NCI-H345 treated with DMSO at 0.1 percent for 48 hours (cell line): ENCODE measurements at regions not wholly inside any gene's neighbourhood (a gene's known extent, or its start where the extent isn't known, plus 50 kb on each side); places are given as distances from the start of the nearest gene placed in this dataset.
A peak's percentile ranks its signal among the peaks of the same experiment; 100 is the strongest.
"Not testable (repeated sequence)": the region's sequence is repeated elsewhere in the genome, so short reads cannot be mapped to it uniquely, and the experiment has no call there.

ENCODE experiments used
- DNase-seq: peaks from one replicate; lab custom pipeline; 2025; ENCODE audit not compliant: unreplicated experiment; lab: John Stamatoyannopoulos, UW

DNA sequence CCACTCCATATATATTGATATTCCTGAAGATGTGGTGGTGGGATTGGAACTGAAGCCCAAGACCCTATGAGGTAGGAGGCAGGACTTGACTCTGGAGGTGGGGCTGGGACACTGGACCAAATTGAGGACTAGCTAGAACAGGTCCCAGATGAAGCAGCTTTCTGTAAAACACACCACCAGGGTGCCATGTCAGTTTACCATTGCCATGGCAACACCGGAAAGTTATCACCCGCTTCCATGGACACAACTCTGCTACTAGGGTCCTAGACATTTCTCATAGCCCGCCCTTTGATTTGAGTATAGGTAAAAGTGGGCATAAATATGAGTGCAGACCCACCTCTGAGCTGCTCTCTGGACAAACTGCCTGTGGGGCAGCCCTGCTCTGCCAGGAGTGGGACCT is 490.5 kb upstream of the PFKP start:
- DNase-seq, result no peak

DNA sequence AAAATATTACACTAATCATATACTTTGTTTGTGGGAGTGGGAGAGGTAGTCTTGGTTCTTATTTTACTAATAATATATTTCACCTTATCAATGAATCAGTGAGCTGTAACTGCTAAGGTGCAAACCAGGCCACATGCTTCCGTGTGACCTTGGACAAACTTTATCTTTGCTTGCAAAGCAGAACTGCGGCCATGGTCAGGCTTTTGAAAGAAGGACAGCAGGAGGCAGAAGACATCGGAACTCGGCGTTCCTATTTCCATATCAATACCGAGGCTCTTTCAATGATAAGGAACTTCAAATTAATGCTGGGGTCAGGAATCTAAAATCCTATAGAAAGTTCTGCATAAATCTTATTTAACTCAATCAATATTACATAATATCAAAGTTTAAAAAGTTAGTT is 491.9 kb upstream of the PFKP start:
- no peak for DNase-seq

DNA sequence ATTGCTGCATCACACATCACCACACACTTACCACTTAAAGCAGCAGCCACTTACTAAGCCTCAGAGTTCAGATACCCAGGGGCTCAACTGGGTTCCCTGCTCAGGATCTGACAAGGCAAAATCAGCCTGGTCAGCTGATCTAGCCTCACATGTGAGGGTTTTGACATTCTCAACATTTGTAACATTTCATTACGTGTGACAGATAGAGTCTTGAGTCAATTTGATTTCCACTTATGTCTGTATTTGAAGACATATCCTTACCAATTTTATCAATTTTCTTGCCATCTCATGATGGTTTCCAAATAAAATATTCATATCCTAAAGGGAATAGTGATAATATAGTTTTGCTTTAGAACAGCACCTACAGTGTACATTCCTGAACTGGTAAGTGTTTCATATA is 494.7 kb upstream of the PFKP start:
- DNase-seq, result no peak

DNA sequence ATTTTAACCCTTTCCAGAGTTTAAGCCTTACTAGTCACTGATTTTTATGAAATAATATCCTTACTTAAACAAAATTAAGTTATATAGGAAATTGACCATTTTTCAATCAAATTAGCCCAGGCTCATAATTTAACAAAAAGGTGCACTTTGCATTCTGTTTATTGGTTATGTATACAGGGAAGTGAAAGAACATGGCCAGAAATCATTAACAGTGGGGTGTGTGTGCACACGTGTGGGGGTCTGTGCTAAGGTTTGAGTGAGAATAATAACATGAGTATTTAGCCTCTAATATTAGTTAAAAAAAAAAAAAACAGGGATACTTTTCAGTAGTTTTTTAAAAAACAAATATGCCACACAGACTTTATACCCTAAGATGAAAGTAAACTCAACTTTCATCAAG is 510.5 kb upstream of the PFKP start:
- no peak for DNase-seq

DNA sequence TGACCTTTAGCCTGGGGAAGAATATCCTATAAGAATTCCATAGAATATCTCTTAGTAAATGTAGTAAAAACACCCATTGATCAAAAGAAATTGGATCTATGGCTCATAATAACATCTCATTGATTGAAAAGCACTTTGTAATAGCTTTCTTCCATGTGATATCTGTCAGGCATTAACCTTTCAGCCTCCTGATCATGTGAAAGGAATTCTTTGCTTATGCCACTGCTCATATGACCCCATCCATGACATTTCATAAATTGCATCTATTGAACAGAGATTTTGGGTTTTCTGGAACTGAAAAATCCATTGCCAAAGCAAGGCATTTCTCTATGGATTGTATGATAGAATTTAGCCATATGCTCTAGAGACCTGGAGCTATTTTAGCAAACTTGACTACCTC is 519.3 kb upstream of the PFKP start:
- no peak for DNase-seq

DNA sequence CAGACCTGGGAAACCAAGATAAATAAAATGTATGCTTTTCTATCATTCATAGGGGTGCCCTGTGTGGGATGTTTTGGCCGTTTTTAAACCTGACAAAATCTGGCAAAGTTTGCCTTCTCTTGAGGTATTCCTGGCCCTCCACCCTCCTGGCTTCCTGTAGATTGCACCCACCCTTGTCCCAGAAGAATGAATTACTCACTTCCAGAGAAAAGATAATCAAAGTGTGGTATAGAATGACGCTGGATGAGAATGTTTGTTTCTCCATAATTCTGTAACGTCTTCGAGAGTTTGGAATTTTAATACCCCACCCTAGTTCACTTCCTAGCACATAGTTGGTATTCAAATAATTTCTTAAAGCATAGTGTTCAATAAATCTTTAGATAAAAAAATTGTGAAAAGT is 519.7 kb upstream of the PFKP start:
- no peak for DNase-seq

DNA sequence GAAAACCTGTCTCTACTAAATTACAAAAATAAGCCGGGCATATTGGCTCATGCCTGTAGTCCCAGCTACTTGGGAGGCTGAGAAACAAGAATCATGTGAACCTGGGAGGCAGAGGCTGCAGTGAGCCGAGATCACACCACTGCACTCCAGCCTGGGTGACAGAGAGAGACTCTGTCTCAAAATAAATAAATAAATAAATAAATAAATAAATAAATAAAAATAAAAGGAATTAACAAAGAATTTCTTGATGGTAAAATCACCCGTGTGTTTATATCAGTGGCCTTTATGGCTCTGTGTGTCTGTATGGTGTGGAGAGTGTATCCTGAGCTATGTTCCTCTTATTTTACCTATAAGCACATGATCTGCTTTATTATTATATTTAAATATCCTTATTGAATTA is 520.5 kb upstream of the PFKP start:
- DNase-seq, result not testable (repeated sequence)

DNA sequence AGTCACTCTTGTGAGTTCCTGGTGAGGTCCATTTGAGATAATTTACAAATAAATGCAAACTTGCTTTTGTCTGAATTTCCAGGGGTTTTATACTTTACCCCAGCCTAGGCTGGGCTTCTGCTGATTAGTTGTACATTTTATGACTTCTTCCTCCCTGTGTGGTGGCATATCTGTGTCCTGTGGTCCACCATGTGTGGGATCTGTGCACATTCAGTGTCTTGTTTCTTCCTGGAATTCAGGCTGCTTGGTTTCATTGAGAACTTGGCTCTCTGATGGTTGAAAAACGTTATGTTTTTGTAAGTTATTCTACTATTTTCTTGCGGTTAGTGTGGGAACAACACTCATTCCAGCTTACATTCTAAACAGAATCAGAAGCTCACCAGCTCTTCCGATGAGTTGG is 523.4 kb upstream of the PFKP start:
- no peak for DNase-seq

DNA sequence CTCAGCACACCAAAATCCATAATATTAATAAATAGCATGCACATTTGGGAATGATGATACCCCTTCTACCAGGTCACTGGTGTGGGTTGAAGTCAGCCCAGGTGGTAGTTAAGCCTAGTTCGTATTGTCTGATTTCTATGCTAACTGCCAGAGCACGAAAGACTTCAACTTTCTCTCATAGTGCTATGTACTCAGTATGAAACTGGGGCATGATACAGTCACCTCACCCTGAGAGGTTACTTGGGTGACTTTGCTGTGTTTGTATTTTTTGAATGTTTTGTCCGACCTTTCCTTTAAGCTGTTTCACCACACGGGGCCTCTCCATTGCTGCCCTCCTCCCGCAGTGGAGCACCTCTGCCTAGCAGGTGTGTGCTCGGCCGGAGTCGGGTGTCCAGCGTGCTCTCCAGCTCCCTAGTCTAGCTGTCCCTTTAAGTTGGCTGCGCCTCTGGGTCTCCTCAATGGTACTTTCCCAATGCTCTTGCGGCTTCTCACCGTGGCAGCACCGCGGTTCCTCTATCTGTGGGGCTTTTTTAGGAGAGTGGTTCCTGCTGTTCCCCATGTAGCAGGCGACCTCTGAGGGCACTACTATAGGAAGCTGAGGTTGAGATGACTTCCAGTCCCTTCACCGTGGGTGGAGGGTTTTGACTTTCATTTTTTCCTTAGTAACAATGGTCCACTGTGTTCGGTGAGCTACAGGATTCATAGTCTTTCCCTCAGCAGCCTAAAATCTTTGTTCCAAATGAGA is 524.0 kb upstream of the PFKP start:
- no peak for DNase-seq

DNA sequence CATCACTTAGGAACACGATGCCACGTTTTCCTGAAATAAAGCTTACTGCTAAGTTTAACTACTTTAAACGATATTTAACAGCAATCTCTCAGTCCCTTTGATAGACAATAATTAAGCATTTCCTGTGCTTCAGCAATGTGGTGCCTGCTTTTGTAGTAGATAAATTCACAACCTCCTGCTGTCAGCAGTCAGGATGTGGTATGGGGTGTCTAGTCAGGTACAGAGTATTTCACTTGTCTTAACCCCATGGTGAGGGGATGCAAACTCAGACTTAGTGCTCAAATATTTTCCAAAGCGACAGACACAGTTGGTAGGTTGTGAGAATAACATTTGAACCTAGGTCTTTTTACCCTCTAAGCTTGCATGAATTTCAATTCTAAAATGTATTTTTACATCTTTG is 526.2 kb upstream of the PFKP start:
- DNase-seq, result no peak

DNA sequence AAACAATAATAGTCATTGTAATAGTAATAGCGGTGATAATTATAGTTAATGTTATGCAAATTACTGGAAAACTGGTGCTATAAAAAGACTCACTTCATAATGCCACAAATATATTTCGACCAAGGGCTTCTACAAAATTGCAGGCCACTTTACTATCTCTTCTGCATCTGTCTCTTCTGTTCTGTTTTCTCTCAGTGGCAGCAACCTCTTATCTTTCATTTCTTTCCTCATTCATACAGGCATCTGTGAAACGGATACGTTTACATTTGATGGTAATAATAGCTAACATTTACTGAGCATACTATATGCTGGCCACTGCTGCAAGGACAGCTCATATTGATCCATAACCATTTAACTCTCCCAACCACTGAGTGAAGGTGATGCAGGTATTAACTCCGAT is 537.4 kb upstream of the PFKP start:
- no peak for DNase-seq

DNA sequence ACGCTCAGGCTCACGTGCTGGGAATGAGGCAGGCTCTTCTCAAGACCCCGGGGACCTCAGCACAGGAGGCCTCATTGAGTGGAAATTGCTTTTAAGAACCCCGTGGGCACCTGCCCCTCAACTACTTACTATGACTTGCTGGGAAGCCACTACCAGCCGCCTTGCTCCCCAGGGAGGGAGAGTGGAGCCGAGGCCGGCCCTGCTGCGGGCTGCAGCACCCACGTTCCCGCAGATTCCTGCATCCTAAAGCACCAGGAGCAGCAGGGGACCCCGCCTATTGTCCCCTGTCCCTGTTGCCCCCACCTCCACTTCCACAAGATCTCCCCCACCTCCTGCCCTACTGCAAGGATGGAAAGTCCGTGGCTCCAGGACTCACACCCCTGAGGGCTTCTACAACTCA is 541.6 kb upstream of the PFKP start:
- no peak for DNase-seq

DNA sequence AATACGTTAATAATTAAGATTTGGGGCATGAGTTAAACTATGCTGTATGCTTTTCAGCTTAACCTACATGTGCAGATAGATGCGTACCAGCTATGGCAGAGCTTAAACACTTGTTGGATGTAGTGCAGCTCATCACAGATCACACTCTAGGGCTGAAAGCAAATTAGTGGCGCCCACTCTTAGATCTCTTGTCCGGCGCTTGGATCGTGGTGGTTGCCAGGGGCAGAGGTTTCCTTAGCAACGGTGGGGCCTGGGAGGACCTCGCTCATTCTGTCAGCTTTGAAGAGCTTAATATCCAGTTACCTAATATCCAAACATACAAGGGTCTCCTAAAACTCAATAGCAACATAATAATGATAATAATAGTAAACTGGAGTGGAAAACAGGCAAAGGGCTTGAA is 548.2 kb upstream of the PFKP start:
- no peak for DNase-seq

DNA sequence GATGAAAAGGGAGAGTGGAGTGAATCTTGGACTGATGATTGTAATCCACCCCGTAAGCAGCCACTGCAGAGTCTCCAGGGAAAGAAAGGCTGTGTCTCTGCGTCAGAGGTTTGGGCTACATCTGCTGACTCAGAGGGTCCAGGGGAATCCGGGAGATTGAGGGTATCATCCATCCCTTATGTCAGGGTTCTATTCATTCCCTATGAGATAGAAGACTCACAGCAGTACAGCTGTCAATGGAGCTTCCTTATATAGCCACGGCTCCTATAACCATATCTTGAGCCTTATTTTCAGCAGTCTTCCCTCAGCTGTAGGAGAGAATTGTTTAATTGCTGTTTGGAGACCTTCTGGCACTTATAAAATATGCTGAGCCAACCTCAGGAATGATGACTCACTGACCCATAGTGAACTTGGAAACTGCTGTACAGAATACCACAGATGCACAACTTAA is 558.2 kb upstream of the PFKP start:
- no peak for DNase-seq

DNA sequence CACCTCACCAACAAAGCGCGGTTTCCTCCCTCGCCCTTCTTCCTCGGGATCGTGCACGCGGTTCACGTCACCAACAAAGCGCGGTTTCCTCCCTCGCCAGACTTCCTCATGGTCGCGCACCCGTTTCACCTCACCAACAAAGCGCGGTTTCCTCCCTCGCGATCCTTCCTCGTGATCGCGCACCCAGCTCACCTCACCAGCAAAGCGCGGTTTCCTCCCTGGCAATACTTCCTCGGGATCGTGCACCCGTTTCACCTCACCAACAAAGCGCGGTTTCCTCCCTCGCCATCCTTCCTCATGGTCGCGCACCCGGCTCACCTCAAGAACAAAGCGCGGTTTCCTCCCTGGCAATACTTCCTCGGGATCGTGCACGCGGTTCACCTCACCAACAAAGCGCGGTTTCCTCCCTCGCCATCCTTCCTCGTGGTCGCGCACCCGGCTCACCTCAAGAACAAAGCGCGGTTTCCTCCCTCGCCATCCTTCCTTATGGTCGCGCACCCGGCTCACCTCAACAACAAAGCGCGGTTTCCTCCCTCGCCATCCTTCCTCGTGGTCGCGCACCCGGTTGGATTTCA is 565.9 kb upstream of the PFKP start:
- not testable (repeated sequence) for DNase-seq

DNA sequence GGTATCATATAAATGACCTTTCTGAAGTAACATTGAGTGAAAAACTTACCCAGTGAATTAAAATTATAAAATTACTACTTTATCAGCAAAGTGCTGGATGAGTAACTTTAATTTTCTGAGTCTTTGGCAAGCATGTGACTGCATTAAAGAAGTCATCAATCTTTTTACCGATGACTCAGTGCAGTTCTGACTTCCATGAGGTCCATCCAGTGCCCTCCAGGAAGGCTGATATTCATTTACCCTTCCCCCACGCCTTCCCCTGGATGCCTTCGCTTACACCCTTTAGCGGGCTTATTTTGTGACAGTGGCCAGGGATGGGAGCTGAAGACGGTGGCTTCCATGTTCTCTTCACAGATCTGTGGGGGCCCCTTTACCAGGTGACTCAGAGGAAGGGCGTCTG is 572.9 kb upstream of the PFKP start:
- no peak for DNase-seq

DNA sequence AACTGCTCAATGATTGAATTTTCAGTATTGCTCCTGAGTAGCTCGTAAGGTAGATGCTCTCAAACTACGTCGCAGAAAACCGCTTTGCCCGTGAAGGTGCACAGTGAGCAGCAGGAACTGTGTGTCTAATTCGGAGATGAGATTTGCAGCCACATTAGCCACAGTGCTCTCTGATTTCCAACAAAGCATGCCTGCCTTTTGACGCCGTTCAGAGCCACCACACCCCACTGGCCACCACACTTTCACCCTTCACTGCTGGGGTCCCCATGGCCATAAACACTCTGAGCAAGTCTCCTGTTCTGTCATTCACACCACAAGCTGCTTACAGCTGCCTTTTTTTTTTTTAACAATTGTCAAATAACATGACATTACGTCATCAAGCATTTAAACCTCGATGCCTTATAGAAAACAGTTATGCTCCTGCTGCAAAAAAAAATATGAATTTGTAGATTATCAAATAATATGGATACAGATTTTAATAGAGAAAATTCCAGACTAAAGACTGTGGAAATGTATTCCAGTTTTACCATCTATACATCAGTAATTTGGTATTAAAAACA is 578.8 kb upstream of the PFKP start:
- no peak for DNase-seq

DNA sequence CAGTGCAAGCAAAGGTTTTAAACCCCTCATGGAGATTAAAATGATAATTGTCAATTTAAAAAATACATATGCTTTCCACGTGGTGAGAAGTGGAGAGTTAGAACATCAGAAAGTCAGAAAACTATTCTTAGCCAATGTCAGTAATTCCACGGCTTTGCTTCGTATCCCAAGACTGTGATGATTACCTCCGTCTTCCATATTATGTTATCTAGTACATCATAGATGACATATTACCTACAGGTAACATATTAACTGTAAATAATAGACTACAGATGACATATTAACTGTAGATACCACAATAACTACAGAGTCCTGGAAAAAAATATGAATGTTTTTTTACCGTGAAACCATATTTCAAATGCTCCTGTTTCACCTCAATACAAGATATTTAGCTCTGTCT is 579.4 kb upstream of the PFKP start:
- DNase-seq, result no peak

DNA sequence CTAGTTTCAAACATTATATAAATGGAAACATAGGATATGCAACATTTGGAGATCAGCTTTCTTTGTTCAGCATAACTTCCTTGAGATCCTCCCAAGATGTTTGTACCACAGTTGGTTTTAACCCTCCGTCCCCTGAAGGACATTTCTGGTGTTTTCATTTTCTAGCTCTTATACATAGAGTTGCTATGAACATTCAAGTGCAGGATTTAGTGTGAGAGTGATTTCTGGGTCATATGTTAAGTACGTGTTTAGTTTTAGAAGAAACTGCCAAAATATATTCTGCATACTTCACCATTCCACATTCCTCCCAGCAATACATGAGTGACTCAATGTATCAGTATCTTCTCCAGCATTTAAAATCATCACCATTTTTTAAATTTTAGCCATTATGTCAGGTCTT is 588.7 kb upstream of the PFKP start:
- DNase-seq, result no peak

DNA sequence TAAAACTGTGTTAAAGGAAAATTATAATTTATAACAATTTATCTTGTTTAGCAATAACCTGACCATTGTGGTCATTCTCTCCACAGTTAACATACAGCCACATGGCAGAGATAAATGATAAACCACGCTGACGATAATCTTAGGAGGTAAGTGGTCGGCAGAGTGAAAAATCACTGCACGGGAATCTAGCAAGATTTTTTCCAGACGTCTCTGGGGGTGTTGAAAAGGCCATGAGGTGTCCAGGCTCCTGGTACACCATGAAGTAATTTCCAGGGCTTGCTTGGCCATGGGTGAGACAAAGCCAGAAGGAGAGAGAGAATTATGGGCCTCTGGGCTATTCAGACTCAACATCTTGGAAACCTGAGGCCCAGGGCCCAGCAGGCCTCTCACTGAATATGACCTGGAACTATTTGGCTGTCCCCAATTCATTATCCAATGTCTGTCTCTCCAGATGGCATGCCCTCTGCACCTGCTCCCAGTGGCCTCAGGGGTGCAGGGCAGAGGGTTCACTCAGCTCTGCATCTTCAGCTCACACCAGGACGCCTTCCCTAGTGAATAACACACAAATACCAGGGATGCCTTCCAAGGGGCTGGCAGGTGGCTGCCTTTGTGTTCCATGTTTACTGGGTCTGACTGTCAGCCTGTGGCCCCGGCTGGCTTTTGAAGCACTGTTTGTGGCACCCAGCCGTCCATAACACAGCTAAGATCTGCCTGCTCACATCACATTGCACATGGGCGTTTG is 590.4 kb upstream of the PFKP start:
- DNase-seq, result peak; percentile 68

DNA sequence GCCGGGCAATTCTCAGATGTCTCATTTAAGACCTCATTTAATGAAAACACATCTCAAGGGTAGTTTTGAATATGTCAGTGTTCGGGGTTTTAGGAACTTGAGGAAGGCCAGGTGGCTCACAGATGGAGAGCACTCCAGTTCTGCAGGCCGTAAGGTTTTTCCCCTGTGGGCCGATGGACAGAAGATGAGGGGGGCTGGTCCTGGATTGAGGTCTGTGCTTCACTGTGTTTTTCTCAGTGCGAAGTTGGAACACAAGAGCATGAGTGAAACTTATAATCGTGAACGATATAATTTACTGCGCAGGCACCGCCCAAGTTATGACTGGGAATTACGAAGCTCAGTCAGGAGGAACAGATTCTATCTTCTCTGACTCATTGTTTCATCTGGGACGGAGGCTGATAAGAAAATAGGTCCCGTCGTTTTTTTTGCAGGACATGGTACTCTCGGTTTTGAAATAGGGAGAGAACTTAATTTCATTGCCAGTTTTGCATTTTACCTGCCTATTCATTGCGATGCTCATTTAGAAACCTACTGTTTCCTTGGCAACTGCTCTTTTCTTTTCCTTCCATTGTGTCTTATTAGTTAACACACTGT is 591.0 kb upstream of the PFKP start:
- no peak for DNase-seq
